ENCODE measurements at regions not wholly inside any gene's neighbourhood (a gene's known extent, or its start where the extent isn't known, plus 50 kb on each side); places are given as distances from the start of the nearest gene placed in this dataset.

DNA sequence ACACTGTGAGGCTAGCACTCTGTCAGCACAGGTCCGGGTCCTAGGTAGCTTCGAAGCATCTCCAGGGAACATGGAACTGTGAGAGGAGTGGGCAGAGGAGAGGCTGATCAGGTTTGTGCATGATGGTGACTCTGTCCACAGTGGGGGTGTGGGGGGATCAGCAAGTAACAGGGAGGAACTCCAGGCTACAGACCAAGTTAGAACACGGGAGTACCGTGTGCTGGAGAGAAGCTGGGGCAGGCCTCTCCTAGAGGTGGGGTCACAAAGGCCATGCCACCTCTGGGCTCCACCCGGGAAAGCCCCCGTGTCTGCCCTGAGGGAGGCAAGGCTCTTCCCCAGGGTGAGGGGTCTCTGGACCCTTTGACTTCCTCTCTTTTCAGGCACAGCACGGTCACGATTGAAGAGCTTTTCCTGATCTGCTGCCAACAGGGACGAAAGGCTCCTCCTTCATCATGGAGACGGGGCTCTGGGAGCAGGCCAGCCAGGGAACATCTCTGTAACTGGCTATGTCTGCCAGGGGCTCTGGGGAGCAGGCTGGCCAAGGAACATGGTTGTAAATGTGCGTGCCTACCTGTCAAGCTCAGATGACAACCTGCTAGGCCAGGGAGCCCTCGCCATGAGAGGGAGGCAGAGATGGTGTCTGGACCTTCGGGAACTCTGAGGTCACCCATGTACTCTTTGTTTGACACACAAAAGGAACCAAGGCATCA is 1476.1 kb downstream of the BRD1 start:
- Histone ChIP-seq H3K4me3 (no peak overlapping the region), H3K27ac (no peak overlapping the region)
- no peak for DNase-seq (ENCODE audit: low spot score)
- TF ChIP-seq, protein P1, sequence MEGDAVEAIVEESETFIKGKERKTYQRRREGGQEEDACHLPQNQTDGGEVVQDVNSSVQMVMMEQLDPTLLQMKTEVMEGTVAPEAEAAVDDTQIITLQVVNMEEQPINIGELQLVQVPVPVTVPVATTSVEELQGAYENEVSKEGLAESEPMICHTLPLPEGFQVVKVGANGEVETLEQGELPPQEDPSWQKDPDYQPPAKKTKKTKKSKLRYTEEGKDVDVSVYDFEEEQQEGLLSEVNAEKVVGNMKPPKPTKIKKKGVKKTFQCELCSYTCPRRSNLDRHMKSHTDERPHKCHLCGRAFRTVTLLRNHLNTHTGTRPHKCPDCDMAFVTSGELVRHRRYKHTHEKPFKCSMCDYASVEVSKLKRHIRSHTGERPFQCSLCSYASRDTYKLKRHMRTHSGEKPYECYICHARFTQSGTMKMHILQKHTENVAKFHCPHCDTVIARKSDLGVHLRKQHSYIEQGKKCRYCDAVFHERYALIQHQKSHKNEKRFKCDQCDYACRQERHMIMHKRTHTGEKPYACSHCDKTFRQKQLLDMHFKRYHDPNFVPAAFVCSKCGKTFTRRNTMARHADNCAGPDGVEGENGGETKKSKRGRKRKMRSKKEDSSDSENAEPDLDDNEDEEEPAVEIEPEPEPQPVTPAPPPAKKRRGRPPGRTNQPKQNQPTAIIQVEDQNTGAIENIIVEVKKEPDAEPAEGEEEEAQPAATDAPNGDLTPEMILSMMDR (IDR thresholded peaks at IDR 0.05): no peak

DNA sequence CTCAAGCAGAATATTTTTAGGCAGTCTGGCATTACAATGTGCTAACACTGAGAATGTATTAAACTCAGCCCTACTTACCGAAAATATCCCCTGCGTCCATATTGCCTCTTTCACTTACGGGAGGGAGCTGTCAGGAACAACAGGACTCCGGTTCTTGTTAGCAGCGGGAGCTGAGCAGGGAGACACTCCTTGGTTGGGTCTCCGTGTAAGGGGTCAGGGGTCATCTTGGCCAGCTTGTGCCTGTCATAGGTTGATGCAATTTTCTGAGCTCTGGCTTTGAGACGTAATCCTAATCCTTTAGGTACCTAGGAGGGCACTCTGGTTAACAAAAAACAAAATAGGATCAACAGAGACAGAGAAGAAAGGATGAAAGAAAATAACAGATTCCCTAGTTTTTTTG is 1477.2 kb downstream of the BRD1 start:
- no peak overlapping the region for H3K27ac ChIP-seq
- no peak for DNase-seq (ENCODE audit: low spot score)
- TF ChIP-seq, protein P1 (IDR thresholded peaks at IDR 0.05): no peak
- H3K4me3 ChIP-seq: no peak overlapping the region

DNA sequence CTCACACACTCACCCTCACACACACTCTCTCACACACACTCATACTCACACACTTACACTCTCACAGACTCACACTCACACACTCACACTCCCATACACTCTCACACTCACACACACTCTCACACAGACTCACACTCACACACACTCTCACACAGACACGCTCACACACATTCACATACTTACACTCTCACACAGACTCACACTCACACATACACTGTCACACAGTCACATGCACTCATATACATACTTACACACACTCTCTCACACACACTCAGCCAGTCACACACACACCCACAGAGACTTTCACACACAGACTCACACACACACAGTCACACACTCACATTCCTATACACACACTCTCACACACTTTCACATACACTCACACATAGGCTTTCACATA is 1478.8 kb downstream of the BRD1 start:
- no peak overlapping the region for H3K4me3 ChIP-seq
- no peak overlapping the region for H3K27ac ChIP-seq
- TF ChIP-seq, protein P1 (IDR thresholded peaks at IDR 0.05): no peak
- DNase-seq (ENCODE audit: low spot score): no peak

DNA sequence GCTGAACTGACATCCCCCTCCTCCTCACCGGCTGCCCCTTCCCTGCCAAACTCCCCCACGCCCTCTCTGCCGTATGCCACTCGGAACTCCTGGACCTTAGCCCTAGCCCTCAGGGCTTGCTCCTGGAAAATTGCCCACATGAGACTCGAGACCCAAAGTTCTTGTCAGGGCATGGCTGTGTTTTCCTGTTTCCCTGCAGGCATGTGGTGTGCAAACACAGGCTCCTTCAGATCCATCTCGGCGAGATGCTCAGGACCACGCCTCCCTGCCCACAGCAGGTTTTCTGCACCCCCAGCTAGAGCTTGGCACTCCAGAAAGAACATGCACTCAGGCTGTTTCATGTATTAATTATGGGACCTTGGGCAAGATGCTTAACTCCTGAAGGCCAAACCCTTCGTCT is 1480.4 kb downstream of the BRD1 start:
- Histone ChIP-seq H3K4me3 (no peak overlapping the region), H3K27ac (no peak overlapping the region)
- TF ChIP-seq, protein P1 (IDR thresholded peaks at IDR 0.05): no peak
- no peak for DNase-seq (ENCODE audit: low spot score)

DNA sequence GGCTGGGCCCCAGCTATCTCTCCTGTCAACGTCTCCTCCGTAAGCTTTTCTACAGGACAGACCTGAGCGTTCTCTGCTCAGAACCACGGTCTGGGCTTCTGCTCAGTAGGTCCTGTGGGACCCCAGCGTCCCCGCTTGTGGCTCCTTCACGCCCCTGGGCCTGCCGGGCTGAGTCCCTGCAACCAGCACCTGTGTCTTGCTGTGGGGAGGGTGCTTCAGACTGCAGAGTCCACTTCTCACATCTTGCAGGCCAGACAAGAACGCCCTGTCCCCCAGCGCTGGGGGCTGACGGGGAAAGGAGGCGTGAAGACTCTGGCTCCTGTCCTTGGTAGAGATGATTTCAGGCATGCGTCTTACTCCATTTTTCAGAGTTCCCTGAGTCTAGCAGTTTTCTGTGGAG is 1480.8 kb downstream of the BRD1 start:
- TF ChIP-seq, protein P1 (IDR thresholded peaks at IDR 0.05): no peak
- Histone ChIP-seq H3K4me3 (no peak overlapping the region), H3K27ac (no peak overlapping the region)
- DNase-seq (ENCODE audit: low spot score): no peak

DNA sequence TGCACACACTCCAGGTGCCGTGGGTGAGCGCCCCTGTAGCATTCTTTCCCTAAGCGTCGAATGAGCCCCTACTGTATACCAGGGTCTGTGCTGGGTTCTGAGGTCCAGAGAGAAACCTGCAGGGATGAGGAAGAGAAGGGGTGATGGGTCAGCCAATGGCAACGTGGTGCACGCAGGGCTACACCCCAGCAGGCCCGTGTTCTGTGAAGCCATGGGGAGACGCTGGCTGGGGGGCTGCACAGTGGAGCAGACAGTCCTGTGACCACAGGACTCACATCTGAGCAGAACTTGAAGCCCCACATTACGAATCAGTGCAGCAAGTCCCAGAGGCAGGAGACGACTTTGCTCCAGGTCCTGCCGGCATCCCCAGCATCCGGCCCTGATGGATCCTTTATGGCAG is 1481.4 kb downstream of the BRD1 start:
- TF ChIP-seq, protein P1 (IDR thresholded peaks at IDR 0.05): no peak
- no peak for DNase-seq (ENCODE audit: low spot score)
- H3K4me3 ChIP-seq: no peak overlapping the region
- H3K27ac ChIP-seq: no peak overlapping the region

DNA sequence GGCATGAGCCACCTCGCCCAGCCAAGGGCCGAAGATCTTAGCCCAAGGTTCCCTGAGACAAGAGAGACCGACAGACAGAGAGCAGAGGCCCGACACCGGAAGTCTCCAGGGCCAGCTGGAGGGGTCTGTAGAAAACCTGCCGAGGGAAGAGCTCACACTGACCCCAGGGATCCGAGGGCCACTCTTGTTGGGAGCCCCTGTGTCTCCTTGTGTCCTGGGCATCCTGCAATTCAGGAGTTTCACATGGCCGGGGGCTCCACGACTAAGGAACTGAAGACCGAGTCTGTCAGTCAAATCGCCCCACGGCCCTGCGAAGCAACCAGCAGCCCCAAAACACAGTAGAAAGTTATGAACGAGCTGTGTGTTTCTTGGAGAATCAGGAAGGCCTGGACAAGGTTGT is 1482.0 kb downstream of the BRD1 start:
- DNase-seq (ENCODE audit: low spot score): no peak
- no peak overlapping the region for H3K27ac ChIP-seq
- H3K4me3 ChIP-seq: no peak overlapping the region
- TF ChIP-seq, protein P1 (IDR thresholded peaks at IDR 0.05): no peak
